GM12874 (cell line): ENCODE measurements at regions not wholly inside any gene's neighbourhood (a gene's known extent, or its start where the extent isn't known, plus 50 kb on each side); places are given as distances from the start of the nearest gene placed in this dataset.

Experiments used
- CTCF ChIP-seq: IDR thresholded peaks from 2 replicates; pipeline ENCODE4 v1.5.1; 2011; ENCODE audit warnings: low read depth, mild to moderate bottlenecking, control low read depth, low read length, moderate library complexity; ENCODE audit not compliant: insufficient read depth

- TF ChIP-seq CTCF: no peak
Observed at GRCh38 chr9:24657387-24657786, 111.7 kb upstream of the IZUMO3 start.

GRCh38 chr9:24652181-24652580, 106.5 kb upstream of the IZUMO3 start:
- TF ChIP-seq CTCF: no peak

- TF ChIP-seq CTCF: no peak
Observed at GRCh38 chr9:24625097-24625496, 79.4 kb upstream of the IZUMO3 start.

GRCh38 chr9:24624481-24624880, 78.8 kb upstream of the IZUMO3 start:
- TF ChIP-seq CTCF: no peak

- TF ChIP-seq CTCF: no peak
Observed at GRCh38 chr9:24620741-24621140, 75.0 kb upstream of the IZUMO3 start.

GRCh38 chr9:24616863-24617262, 71.2 kb upstream of the IZUMO3 start:
- no peak for TF ChIP-seq CTCF

- no peak for TF ChIP-seq CTCF
Observed at GRCh38 chr9:24614070-24614469, 68.4 kb upstream of the IZUMO3 start.

- TF ChIP-seq CTCF: no peak
Observed at GRCh38 chr9:24608599-24608998, 62.9 kb upstream of the IZUMO3 start.
